HL-60 (cell line): ENCODE measurements at regions not wholly inside any gene's neighbourhood (a gene's known extent, or its start where the extent isn't known, plus 50 kb on each side); places are given as distances from the start of the nearest gene placed in this dataset.

Source experiments
- DNase-seq, 2 experiments: peaks; one replicate each; pipeline ENCODE4 v3.0.0-alpha.2; 2010 to 2020; ENCODE audit warnings: low read depth in 1 of 2, low spot score in 1 of 2
- H3K27ac ChIP-seq: fragments of 250-450 bp; sonication (Bioruptor Pico); replicated peaks from 2 replicates; pipeline ENCODE4 v1.5.1; 2020; ENCODE audit warnings: mild to moderate bottlenecking, moderate library complexity
- H3K27me3 ChIP-seq: fragments of 250-450 bp; sonication (Bioruptor Pico); 2 replicates; pipeline ENCODE4 v1.5.1; 2021; ENCODE audit warnings: mild to moderate bottlenecking, moderate library complexity; ENCODE audit not compliant: insufficient read depth, poor library complexity, severe bottlenecking
- H3K4me3 ChIP-seq: replicated peaks from 2 replicates; pipeline ENCODE4 v1.5.1; 2011; ENCODE audit warnings: mild to moderate bottlenecking, control low read depth, low read length; ENCODE audit not compliant: insufficient read depth
- CTCF ChIP-seq: IDR thresholded peaks from one replicate; pipeline ENCODE4 v1.5.1; 2011; ENCODE audit warnings: low read length, control low read depth, inconsistent platforms; ENCODE audit not compliant: insufficient read depth
- GABPA ChIP-seq: IDR thresholded peaks from 2 replicates; pipeline ENCODE4 v1.6.1; 2012; ENCODE audit warnings: low read depth
- POLR2AphosphoS5 ChIP-seq: IDR thresholded peaks from 2 replicates; pipeline ENCODE4 v1.6.1; 2012; ENCODE audit warnings: low read depth
- SPI1 ChIP-seq: IDR thresholded peaks from 2 replicates; pipeline ENCODE4 v1.6.1; 2012; ENCODE audit warnings: low read depth, mild to moderate bottlenecking, borderline replicate concordance
- TF ChIP-seq, protein P1 (sequence below): IDR thresholded peaks from 2 replicates; pipeline ENCODE4 v1.6.1; 2012; ENCODE audit warnings: low read depth; ENCODE audit not compliant: insufficient replicate concordance

DNA sequence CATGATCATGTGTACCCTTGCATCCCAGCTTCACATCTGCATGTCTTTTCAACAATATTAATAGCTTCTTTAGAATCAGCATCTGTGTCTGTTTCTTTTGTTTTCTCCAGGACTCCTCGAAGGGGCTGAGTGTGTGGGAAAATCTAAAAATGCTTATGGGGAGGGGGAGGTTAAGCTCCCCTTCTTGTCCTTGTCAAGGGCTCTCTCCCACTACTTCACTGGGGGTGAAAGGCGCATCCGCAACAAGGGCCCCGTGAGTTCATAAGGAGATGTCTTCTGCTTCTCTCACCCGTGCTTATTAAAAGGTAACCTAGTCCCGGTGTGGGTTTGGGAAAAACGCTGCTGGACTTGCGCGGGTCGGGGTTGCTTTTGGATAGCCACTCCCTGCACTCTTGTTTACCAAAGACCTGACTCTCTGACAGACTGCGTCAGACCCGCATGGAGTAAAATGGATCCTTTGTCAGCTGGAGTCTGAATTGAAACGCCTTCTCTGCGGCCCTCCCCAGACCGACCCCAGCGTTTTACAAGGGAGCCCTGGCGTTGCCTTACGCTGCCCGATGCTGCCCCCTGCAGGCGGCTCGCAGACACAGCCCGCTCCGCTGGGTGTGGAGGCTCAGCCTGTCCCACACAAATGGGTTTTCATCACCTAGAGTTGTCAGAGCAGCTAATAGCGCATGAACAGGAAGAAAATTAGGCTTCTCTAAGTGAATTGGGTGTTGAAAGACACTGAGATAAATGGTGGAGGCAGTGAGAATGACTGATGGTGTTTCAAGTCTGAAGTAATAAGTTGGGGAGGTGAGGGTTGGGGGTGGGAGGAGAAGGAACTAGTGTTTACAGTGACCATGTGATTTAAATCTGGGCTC is 53.8 kb downstream of the IER5 start:
- TF ChIP-seq CTCF (peak; percentile 90), SPI1 (no peak), GABPA (no peak), POLR2AphosphoS5 (no peak)
- TF ChIP-seq, protein P1, sequence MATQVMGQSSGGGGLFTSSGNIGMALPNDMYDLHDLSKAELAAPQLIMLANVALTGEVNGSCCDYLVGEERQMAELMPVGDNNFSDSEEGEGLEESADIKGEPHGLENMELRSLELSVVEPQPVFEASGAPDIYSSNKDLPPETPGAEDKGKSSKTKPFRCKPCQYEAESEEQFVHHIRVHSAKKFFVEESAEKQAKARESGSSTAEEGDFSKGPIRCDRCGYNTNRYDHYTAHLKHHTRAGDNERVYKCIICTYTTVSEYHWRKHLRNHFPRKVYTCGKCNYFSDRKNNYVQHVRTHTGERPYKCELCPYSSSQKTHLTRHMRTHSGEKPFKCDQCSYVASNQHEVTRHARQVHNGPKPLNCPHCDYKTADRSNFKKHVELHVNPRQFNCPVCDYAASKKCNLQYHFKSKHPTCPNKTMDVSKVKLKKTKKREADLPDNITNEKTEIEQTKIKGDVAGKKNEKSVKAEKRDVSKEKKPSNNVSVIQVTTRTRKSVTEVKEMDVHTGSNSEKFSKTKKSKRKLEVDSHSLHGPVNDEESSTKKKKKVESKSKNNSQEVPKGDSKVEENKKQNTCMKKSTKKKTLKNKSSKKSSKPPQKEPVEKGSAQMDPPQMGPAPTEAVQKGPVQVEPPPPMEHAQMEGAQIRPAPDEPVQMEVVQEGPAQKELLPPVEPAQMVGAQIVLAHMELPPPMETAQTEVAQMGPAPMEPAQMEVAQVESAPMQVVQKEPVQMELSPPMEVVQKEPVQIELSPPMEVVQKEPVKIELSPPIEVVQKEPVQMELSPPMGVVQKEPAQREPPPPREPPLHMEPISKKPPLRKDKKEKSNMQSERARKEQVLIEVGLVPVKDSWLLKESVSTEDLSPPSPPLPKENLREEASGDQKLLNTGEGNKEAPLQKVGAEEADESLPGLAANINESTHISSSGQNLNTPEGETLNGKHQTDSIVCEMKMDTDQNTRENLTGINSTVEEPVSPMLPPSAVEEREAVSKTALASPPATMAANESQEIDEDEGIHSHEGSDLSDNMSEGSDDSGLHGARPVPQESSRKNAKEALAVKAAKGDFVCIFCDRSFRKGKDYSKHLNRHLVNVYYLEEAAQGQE = no peak
- DNase-seq = peak; percentile 66 to 81
- Histone ChIP-seq H3K27me3 (no peaks in the 10 kb centered on the region), H3K4me3 (no peak overlapping the region), H3K27ac (no peak overlapping the region)

- DNase-seq = no peak
- TF ChIP-seq SPI1 (no peak), GABPA (no peak), CTCF (no peak), POLR2AphosphoS5 (no peak)
- TF ChIP-seq, protein P1 = no peak
- Histone ChIP-seq H3K27me3 (no peaks in the 10 kb centered on the region), H3K4me3 (no peak overlapping the region), H3K27ac (no peak overlapping the region)
Observed at GRCh38 chr1:181143102-181143859, 54.8 kb downstream of the IER5 start.

GRCh38 chr1:181144238-181144637 is 55.7 kb downstream of the IER5 start:
- Histone ChIP-seq H3K27me3 (no peaks in the 10 kb centered on the region), H3K27ac (no peak overlapping the region), H3K4me3 (no peak overlapping the region)
- no peak for DNase-seq
- TF ChIP-seq SPI1 (no peak), CTCF (no peak), POLR2AphosphoS5 (no peak), GABPA (no peak)
- TF ChIP-seq, protein P1 = no peak
